ENCODE measurements at regions not wholly inside any gene's neighbourhood (a gene's known extent, or its start where the extent isn't known, plus 50 kb on each side); places are given as distances from the start of the nearest gene placed in this dataset.

GRCh38 chr15:62476163-62476562 lies 311.1 kb upstream of the C2CD4B start:
- TF ChIP-seq CTCF (IDR thresholded peaks at IDR 0.05; ENCODE audit: insufficient read depth, low read depth, low read length) (no peak), EZH2 (IDR thresholded peaks at IDR 0.05; ENCODE audit: insufficient read depth, low read length) (no peak)
